ENCODE measurements at regions not wholly inside any gene's neighbourhood (a gene's known extent, or its start where the extent isn't known, plus 50 kb on each side); places are given as distances from the start of the nearest gene placed in this dataset.

- intact Hi-C loops (cut with DNase I) = no loop called here
- H3K27me3 ChIP-seq (replicated peaks; ENCODE audit: insufficient read depth) = no peaks in the 10 kb centered on the region
- no peaks in the 10 kb centered on the region for H3K9me3 ChIP-seq
- no peaks in the 10 kb centered on the region for H3K4me1 ChIP-seq (replicated peaks)
- WGBS = 95% methylated on average over 2 of the region's 2 CpGs
- no peaks in the 10 kb centered on the region for H3K36me3 ChIP-seq
- H3K4me3 ChIP-seq = no peak overlapping the region
- DNase-seq (ENCODE audit: low spot score) = no peak
- no peak overlapping the region for H3K27ac ChIP-seq
- no peak for TF ChIP-seq POLR2A (IDR thresholded peaks at IDR 0.05)
- TF ChIP-seq POLR2AphosphoS5 (IDR thresholded peaks at IDR 0.05) = no peak
- TF ChIP-seq CTCF (IDR thresholded peaks at IDR 0.05) = no peak
These were observed 662.8 kb downstream of the OLFM4 start for GRCh38 chr13:53691417-53691816.

GRCh38 chr13:53694814-53695532, 666.4 kb downstream of the OLFM4 start:
- Histone ChIP-seq H3K27me3 (replicated peaks; ENCODE audit: insufficient read depth) (no peaks in the 10 kb centered on the region), H3K36me3 (no peaks in the 10 kb centered on the region), H3K27ac (no peak overlapping the region), H3K9me3 (no peaks in the 10 kb centered on the region), H3K4me3 (no peak overlapping the region), H3K4me1 (replicated peaks) (no peaks in the 10 kb centered on the region)
- no peak for DNase-seq (ENCODE audit: low spot score)
- TF ChIP-seq POLR2AphosphoS5 (IDR thresholded peaks at IDR 0.05) (no peak), CTCF (IDR thresholded peaks at IDR 0.05) (no peak), POLR2A (IDR thresholded peaks at IDR 0.05) (no peak)
- WGBS = 67% methylated on average over 2 of the region's 2 CpGs
- intact Hi-C loops (cut with DNase I) = no loop called here

DNA sequence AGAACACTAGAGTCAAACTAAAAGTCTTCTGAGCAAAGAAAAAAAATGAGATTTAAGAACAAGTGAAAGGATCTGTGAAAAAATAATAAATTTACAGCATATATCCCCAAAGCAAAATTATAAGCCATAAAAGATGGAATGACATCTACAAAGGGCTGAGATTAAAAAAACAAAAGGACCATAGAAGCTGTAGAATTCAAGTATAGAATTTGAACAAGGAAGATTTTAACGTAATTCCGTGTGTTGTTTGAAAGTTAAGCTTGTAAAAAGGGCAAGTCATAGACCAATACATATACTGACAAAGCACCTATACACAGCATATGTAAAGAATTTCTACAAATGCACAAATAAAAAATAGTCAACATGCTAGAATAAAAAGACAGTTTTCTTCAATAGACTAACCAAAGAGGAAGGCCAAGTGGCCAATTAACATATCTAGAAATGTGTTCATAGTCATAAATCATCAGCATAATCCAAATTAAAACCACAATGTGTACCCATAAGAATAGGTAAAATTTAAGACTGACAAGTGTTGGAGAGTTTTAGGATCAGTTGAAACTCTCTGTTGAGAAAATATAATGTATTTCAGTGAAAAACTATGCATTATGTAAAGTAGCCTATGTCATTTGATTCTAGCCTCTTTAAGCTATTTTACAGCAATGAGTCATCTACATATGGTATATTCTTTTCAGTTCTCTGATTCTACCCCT, 674.9 kb downstream of the OLFM4 start:
- intact Hi-C loops (cut with DNase I) = no loop called here
- Histone ChIP-seq H3K4me3 (no peak overlapping the region), H3K4me1 (replicated peaks) (no peaks in the 10 kb centered on the region), H3K27me3 (replicated peaks; ENCODE audit: insufficient read depth) (no peaks in the 10 kb centered on the region), H3K9me3 (no peaks in the 10 kb centered on the region), H3K36me3 (no peaks in the 10 kb centered on the region), H3K27ac (no peak overlapping the region)
- DNase-seq (ENCODE audit: low spot score) = no peak
- no peak for TF ChIP-seq POLR2AphosphoS5 (IDR thresholded peaks at IDR 0.05)
- no peak for TF ChIP-seq CTCF (IDR thresholded peaks at IDR 0.05)
- TF ChIP-seq POLR2A (IDR thresholded peaks at IDR 0.05) = no peak
- 94% methylated on average over 2 of the region's 2 CpGs for WGBS

GRCh38 chr13:53719281-53719680, 690.7 kb downstream of the OLFM4 start:
- Histone ChIP-seq H3K4me1 (replicated peaks) (no peaks in the 10 kb centered on the region), H3K27ac (no peak overlapping the region), H3K9me3 (no peaks in the 10 kb centered on the region), H3K27me3 (replicated peaks; ENCODE audit: insufficient read depth) (no peaks in the 10 kb centered on the region), H3K36me3 (no peaks in the 10 kb centered on the region), H3K4me3 (no peak overlapping the region)
- DNase-seq (ENCODE audit: low spot score) = no peak
- TF ChIP-seq POLR2AphosphoS5 (IDR thresholded peaks at IDR 0.05) = no peak
- no peak for TF ChIP-seq POLR2A (IDR thresholded peaks at IDR 0.05)
- TF ChIP-seq CTCF (IDR thresholded peaks at IDR 0.05) = no peak
- intact Hi-C loops (cut with DNase I) = no loop called here

DNA sequence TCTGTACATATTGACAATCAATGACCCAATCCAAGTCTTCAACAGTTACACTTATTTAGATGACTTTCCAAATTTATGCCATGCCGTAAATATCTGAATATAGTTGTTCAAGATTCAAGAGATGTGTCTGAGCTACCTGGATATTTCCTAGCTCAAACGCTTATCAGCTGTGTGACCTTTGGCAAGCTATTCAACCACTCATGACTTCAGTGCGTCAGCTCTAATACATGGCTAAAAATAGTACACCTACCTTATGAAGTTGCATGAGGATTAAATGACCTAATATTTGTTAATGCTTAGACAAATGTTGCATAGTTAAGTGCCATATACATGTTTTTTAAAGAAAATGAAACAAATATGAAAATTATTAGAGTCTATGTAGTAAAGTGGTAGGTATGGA, 704.1 kb downstream of the OLFM4 start:
- 90% methylated on average over 3 of the region's 3 CpGs for WGBS
- Histone ChIP-seq H3K36me3 (no peaks in the 10 kb centered on the region), H3K27ac (no peak overlapping the region), H3K27me3 (replicated peaks; ENCODE audit: insufficient read depth) (no peaks in the 10 kb centered on the region), H3K4me1 (replicated peaks) (no peaks in the 10 kb centered on the region), H3K4me3 (no peak overlapping the region), H3K9me3 (no peaks in the 10 kb centered on the region)
- TF ChIP-seq POLR2AphosphoS5 (IDR thresholded peaks at IDR 0.05) (no peak), POLR2A (IDR thresholded peaks at IDR 0.05) (no peak), CTCF (IDR thresholded peaks at IDR 0.05) (no peak)
- intact Hi-C loops (cut with DNase I) = no loop called here
- no peak for DNase-seq (ENCODE audit: low spot score)
